ENCODE measurements at regions not wholly inside any gene's neighbourhood (a gene's known extent, or its start where the extent isn't known, plus 50 kb on each side); places are given as distances from the start of the nearest gene placed in this dataset.

DNA sequence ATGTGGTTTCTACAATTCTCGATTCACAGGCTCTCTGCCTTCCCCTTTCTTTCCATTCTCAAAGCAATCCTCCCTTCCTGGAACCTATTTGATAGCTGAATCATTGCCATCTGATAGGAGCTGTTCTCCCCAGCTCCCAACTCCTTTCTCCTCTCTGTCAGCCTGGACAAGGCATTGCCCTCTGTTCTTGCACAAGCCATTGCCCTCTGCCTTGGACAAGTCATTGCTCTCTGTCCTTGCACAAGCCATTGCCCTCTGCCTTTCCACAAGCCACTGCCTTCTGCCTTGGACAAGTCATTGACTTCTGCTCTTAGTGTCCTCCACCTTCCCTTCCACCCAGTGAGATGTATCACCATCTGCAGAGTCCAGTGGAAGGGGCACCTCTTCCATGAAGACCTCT lies 256.1 kb upstream of the STS start:
- no peaks in the 10 kb centered on the region for H3K79me2 ChIP-seq (ENCODE audit: control insufficient read depth, low read length)
- no peaks in the 10 kb centered on the region for H4K20me1 ChIP-seq (ENCODE audit: control insufficient read depth, insufficient read depth, low read depth, low read length)
- no peaks in the 10 kb centered on the region for H3F3A ChIP-seq (ENCODE audit: control insufficient read depth, insufficient read depth)
- H3K4me3 ChIP-seq (ENCODE audit: low read length) = no peak overlapping the region
- no peak overlapping the region for H3K27ac ChIP-seq (ENCODE audit: low read depth, low read length)
- H3K36me3 ChIP-seq (ENCODE audit: control insufficient read depth, low read length) = no peaks in the 10 kb centered on the region
- no peaks in the 10 kb centered on the region for H3K27me3 ChIP-seq (ENCODE audit: control insufficient read depth, low read length)
- H3K4me1 ChIP-seq (ENCODE audit: control insufficient read depth, low read length) = no peaks in the 10 kb centered on the region
- H3K4me2 ChIP-seq (ENCODE audit: low read length) = no peak overlapping the region
- H3K9me3 ChIP-seq (ENCODE audit: control insufficient read depth, insufficient read depth, low read length) = no peaks in the 10 kb centered on the region
- no peaks in the 10 kb centered on the region for H3K9me2 ChIP-seq (replicated peaks; ENCODE audit: control insufficient read depth, low read length)
- no peak for TF ChIP-seq EZH2phosphoT487 (IDR thresholded peaks at IDR 0.05; ENCODE audit: borderline replicate concordance, low read length)
- TF ChIP-seq, protein P1, sequence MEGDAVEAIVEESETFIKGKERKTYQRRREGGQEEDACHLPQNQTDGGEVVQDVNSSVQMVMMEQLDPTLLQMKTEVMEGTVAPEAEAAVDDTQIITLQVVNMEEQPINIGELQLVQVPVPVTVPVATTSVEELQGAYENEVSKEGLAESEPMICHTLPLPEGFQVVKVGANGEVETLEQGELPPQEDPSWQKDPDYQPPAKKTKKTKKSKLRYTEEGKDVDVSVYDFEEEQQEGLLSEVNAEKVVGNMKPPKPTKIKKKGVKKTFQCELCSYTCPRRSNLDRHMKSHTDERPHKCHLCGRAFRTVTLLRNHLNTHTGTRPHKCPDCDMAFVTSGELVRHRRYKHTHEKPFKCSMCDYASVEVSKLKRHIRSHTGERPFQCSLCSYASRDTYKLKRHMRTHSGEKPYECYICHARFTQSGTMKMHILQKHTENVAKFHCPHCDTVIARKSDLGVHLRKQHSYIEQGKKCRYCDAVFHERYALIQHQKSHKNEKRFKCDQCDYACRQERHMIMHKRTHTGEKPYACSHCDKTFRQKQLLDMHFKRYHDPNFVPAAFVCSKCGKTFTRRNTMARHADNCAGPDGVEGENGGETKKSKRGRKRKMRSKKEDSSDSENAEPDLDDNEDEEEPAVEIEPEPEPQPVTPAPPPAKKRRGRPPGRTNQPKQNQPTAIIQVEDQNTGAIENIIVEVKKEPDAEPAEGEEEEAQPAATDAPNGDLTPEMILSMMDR (IDR thresholded peaks at IDR 0.05; ENCODE audit: low read depth, low read length, poor library complexity, severe bottlenecking) = no peak

DNA sequence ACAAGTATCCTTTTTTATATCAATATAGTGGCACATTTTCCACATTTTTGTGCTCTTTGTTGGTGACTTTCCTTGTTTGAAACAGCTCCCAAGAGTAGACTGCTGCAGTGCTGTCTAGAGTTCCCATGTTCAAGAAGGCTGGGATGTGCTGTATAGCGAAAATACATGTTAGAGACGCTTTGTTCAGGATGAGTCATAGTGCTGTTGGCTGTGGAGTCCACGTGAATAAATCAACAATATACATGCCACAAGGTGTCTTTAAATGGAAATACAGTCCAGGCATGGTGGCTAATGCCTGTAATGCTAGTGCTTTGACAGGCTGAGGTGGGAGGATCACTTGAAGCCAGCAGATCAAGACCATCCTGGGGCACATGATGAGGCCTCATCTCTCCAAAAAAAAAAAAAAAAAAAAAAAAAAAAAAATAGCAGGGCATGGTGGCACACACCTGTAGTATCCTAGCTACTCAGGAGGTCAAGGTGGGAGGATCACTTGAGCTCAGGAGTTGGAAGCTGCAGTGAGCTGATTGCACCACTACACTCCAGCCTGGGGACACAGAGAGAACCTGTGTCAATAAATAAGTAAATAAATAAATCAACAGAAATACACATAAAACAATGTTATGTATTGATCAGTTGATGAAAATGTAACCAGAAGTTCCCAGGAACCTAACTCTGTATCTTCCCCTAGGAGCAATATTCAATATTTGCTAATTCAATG lies 256.8 kb upstream of the STS start:
- Histone ChIP-seq H3K36me3 (ENCODE audit: control insufficient read depth, low read length) (no peaks in the 10 kb centered on the region), H3K4me2 (ENCODE audit: low read length) (no peak overlapping the region), H3K4me1 (ENCODE audit: control insufficient read depth, low read length) (no peaks in the 10 kb centered on the region), H4K20me1 (ENCODE audit: control insufficient read depth, insufficient read depth, low read depth, low read length) (no peaks in the 10 kb centered on the region), H3K4me3 (ENCODE audit: low read length) (no peak overlapping the region), H3K79me2 (ENCODE audit: control insufficient read depth, low read length) (no peaks in the 10 kb centered on the region), H3F3A (ENCODE audit: control insufficient read depth, insufficient read depth) (no peaks in the 10 kb centered on the region), H3K27me3 (ENCODE audit: control insufficient read depth, low read length) (no peaks in the 10 kb centered on the region), H3K27ac (ENCODE audit: low read depth, low read length) (no peak overlapping the region), H3K9me2 (replicated peaks; ENCODE audit: control insufficient read depth, low read length) (no peaks in the 10 kb centered on the region), H3K9me3 (ENCODE audit: control insufficient read depth, insufficient read depth, low read length) (no peaks in the 10 kb centered on the region)
- TF ChIP-seq, protein P1 (IDR thresholded peaks at IDR 0.05; ENCODE audit: low read depth, low read length, poor library complexity, severe bottlenecking) = no peak
- no peak for TF ChIP-seq EZH2phosphoT487 (IDR thresholded peaks at IDR 0.05; ENCODE audit: borderline replicate concordance, low read length)

DNA sequence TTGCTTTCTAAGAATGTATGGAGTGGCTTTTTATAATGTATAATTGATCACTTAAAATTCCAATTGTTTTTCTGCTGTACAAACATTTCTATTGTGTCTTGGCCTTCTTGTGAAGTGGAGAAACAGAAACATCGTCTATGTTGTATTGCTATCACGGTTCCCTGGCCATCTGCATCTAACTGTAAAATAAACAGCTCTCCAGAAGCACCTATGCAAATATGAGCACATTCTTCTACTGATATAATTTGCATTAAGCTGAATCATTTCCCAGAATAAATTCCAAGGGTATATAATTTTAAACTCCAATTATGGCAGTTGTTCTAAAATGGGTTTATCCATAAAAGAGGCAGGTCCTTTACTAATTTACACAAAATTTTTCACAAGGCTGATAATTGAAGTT lies 261.6 kb upstream of the STS start:
- H3F3A ChIP-seq (ENCODE audit: control insufficient read depth, insufficient read depth) = no peaks in the 10 kb centered on the region
- no peaks in the 10 kb centered on the region for H3K4me1 ChIP-seq (ENCODE audit: control insufficient read depth, low read length)
- no peak for TF ChIP-seq EZH2phosphoT487 (IDR thresholded peaks at IDR 0.05; ENCODE audit: borderline replicate concordance, low read length)
- TF ChIP-seq, protein P1 (IDR thresholded peaks at IDR 0.05; ENCODE audit: low read depth, low read length, poor library complexity, severe bottlenecking) = no peak
- H4K20me1 ChIP-seq (ENCODE audit: control insufficient read depth, insufficient read depth, low read depth, low read length) = no peaks in the 10 kb centered on the region
- H3K27ac ChIP-seq (ENCODE audit: low read depth, low read length) = no peak overlapping the region
- no peaks in the 10 kb centered on the region for H3K27me3 ChIP-seq (ENCODE audit: control insufficient read depth, low read length)
- no peaks in the 10 kb centered on the region for H3K9me3 ChIP-seq (ENCODE audit: control insufficient read depth, insufficient read depth, low read length)
- no peak overlapping the region for H3K4me3 ChIP-seq (ENCODE audit: low read length)
- no peaks in the 10 kb centered on the region for H3K36me3 ChIP-seq (ENCODE audit: control insufficient read depth, low read length)
- no peaks in the 10 kb centered on the region for H3K9me2 ChIP-seq (replicated peaks; ENCODE audit: control insufficient read depth, low read length)
- H3K4me2 ChIP-seq (ENCODE audit: low read length) = no peak overlapping the region
- H3K79me2 ChIP-seq (ENCODE audit: control insufficient read depth, low read length) = no peaks in the 10 kb centered on the region
